Natural killer cell (primary cell): ENCODE measurements at regions not wholly inside any gene's neighbourhood (a gene's known extent, or its start where the extent isn't known, plus 50 kb on each side); places are given as distances from the start of the nearest gene placed in this dataset.

Experiments
- ATAC-seq, 3 donors: fragments of 150-1000 bp in 2 of 3; fragments of 200-7000 bp in 1 of 3; cut with Tn5 transposase; 1 replicate in 1 of 3; 2 replicates in 2 of 3; pipeline ENCODE4 v1.10.0; 2021; ENCODE audit warnings: mild to moderate bottlenecking in 2 of 3, moderate library complexity in 2 of 3
- DNase-seq, 2 donors: peaks; one replicate each; pipeline versions ENCODE4 v3.0.0 to v3.0.0-alpha.2; 2013 to 2021; ENCODE audit warnings: mixed read lengths in 1 of 2
- H3K27ac ChIP-seq: one replicate; pipeline ENCODE4 v1.5.1; 2013; ENCODE audit warnings: mild to moderate bottlenecking, low read length
- H3K27me3 ChIP-seq: one replicate; pipeline ENCODE4 v1.6.1; 2013; ENCODE audit warnings: low read length; ENCODE audit not compliant: control insufficient read depth, insufficient read depth
- H3K36me3 ChIP-seq: one replicate; pipeline ENCODE4 v1.6.1; 2013; ENCODE audit warnings: low read length; ENCODE audit not compliant: control insufficient read depth, insufficient read depth
- H3K4me1 ChIP-seq: one replicate; pipeline ENCODE4 v1.6.1; 2013; ENCODE audit warnings: low read length; ENCODE audit not compliant: control insufficient read depth, insufficient read depth
- H3K4me3 ChIP-seq: one replicate; pipeline ENCODE4 v1.5.1; 2013; ENCODE audit warnings: low read length
- H3K9me3 ChIP-seq: one replicate; pipeline ENCODE4 v1.6.1; 2013; ENCODE audit warnings: low read length; ENCODE audit not compliant: control insufficient read depth, insufficient read depth
- H3K27ac Mint-ChIP-seq, 2 donors: one replicate each; pipeline ENCODE4 v1.8.0; 2022; ENCODE audit warnings: mild to moderate bottlenecking in 2 of 2, mixed read lengths in 2 of 2, moderate library complexity in 1 of 2
- H3K27me3 Mint-ChIP-seq, 2 donors: one replicate each; pipeline ENCODE4 v1.8.0; 2022; ENCODE audit warnings: low read depth in 2 of 2, mixed read lengths in 2 of 2
- H3K36me3 Mint-ChIP-seq: one replicate; pipeline ENCODE4 v1.8.0; 2022; ENCODE audit warnings: mixed read lengths
- H3K4me1 Mint-ChIP-seq, 2 donors: one replicate each; pipeline ENCODE4 v1.8.0; 2022; ENCODE audit warnings: mixed read lengths in 2 of 2
- H3K4me3 Mint-ChIP-seq: one replicate; pipeline ENCODE4 v1.8.0; 2022; ENCODE audit warnings: mild to moderate bottlenecking, moderate library complexity, mixed read lengths
- H3K9me3 Mint-ChIP-seq, 2 donors: one replicate each; pipeline ENCODE4 v1.8.0; 2022; ENCODE audit warnings: mixed read lengths in 2 of 2
- CTCF ChIP-seq: fragments of 200-600 bp; IDR thresholded peaks from one replicate; pipeline ENCODE4 v1.8.0; 2022; ENCODE audit warnings: antibody characterized with exemption
- WGBS: methylation state at CpG from one replicate; pipeline ENCODE4 v1.1.7; 2013; ENCODE audit warnings: missing lambda C conversion rate; ENCODE audit not compliant: insufficient coverage; 5-methylcytosine and 5-hydroxymethylcytosine counted together
- intact Hi-C: fragments of 100-400 bp; cut with micrococcal nuclease; formaldehyde crosslinking; loops from one replicate; pipeline ENCODE4 v1.14.2; 2022

GRCh38 chr2:8337321-8337720 lies 344.5 kb upstream of the ID2 start:
- H3K4me1 Mint-ChIP-seq, result peaks cover 50 to 62% of the 10 kb centered on the region in 2 donors
- H3K9me3 Mint-ChIP-seq, result no peaks in the 10 kb centered on the region
- Histone ChIP-seq H3K4me3 (no peak overlapping the region), H3K27me3 (no peaks in the 10 kb centered on the region), H3K27ac (peak overlapping the region; percentile 70), H3K4me1 (peaks cover 49% of the 10 kb centered on the region), H3K36me3 (no peaks in the 10 kb centered on the region), H3K9me3 (no peaks in the 10 kb centered on the region)
- H3K27me3 Mint-ChIP-seq, result no peaks in the 10 kb centered on the region
- no peaks in the 10 kb centered on the region for H3K36me3 Mint-ChIP-seq
- intact Hi-C loops, result loop anchor here (1.0 kb wide), 2 partner anchors 9 to 13 kb away; no protein-coding TSS in a partner anchor
- peak in 1 of 2 donors; percentile 63 for DNase-seq
- no peak for TF ChIP-seq CTCF
- WGBS, result 31% methylated on average over 4 of the region's 4 CpGs
- peak; percentile 61 to 70 (median 63) for ATAC-seq
- H3K4me3 Mint-ChIP-seq, result peak overlapping the region; percentile 82
- peak overlapping the region; percentile 90 to 94 for H3K27ac Mint-ChIP-seq

- no peak overlapping the region for H3K4me3 Mint-ChIP-seq
Observed at GRCh38 chr2:8342407-8342806, 339.4 kb upstream of the ID2 start.

GRCh38 chr2:8343031-8343430 lies 338.8 kb upstream of the ID2 start:
- intact Hi-C loops, result loop anchor here (10.0 kb wide), 1 partner anchor 618 kb away; no protein-coding TSS in a partner anchor
- TF ChIP-seq CTCF, result no peak
- no peak overlapping the region for H3K27ac ChIP-seq
- 71% methylated on average over 2 of the region's 2 CpGs for WGBS
- no peaks in the 10 kb centered on the region for H3K27me3 ChIP-seq
- no peak for DNase-seq
- no peak for ATAC-seq
- H3K9me3 ChIP-seq, result no peaks in the 10 kb centered on the region
- no peak overlapping the region for H3K4me3 Mint-ChIP-seq
- H3K27me3 Mint-ChIP-seq, result no peaks in the 10 kb centered on the region
- no peaks in the 10 kb centered on the region for H3K9me3 Mint-ChIP-seq
- H3K4me1 ChIP-seq, result peaks cover 31% of the 10 kb centered on the region
- H3K4me3 ChIP-seq, result no peak overlapping the region
- peak overlapping the region; percentile 68 to 97 for H3K27ac Mint-ChIP-seq
- H3K36me3 Mint-ChIP-seq, result no peaks in the 10 kb centered on the region
- H3K4me1 Mint-ChIP-seq, result peaks cover 50 to 67% of the 10 kb centered on the region in 2 donors
- H3K36me3 ChIP-seq, result no peaks in the 10 kb centered on the region

More at GRCh38 chr2:8342407-8342806, 339.4 kb upstream of the ID2 start:
- peaks cover 52 to 67% of the 10 kb centered on the region in 2 donors for H3K4me1 Mint-ChIP-seq
- no peaks in the 10 kb centered on the region for H3K36me3 Mint-ChIP-seq
- Histone ChIP-seq H3K27ac (no peak overlapping the region), H3K4me3 (no peak overlapping the region), H3K36me3 (no peaks in the 10 kb centered on the region), H3K4me1 (peaks cover 35% of the 10 kb centered on the region), H3K9me3 (no peaks in the 10 kb centered on the region), H3K27me3 (no peaks in the 10 kb centered on the region)
- WGBS, result 97% methylated on average over 3 of the region's 3 CpGs
- no peaks in the 10 kb centered on the region for H3K27me3 Mint-ChIP-seq
- intact Hi-C loops, result loop anchor here (10.0 kb wide), 1 partner anchor 618 kb away; no protein-coding TSS in a partner anchor
- no peak for ATAC-seq
- no peaks in the 10 kb centered on the region for H3K9me3 Mint-ChIP-seq
- peak overlapping the region; percentile 19 to 68 for H3K27ac Mint-ChIP-seq
- TF ChIP-seq CTCF, result no peak
- DNase-seq, result no peak
